RWPE2 (cell line): ENCODE measurements at regions not wholly inside any gene's neighbourhood (a gene's known extent, or its start where the extent isn't known, plus 50 kb on each side); places are given as distances from the start of the nearest gene placed in this dataset.

ENCODE experiments used
- ATAC-seq: fragments of 200-7000 bp; cut with Tn5 transposase; 3 replicates; pipeline ENCODE4 v1.9.1; 2021; ENCODE audit warnings: low read depth
- DNase-seq: peaks from one replicate; pipeline ENCODE4 v3.0.0-alpha.2; 2020; ENCODE audit warnings: low spot score
- H3K27ac ChIP-seq: fragments of 450-650 bp; 2 replicates; pipeline ENCODE4 v1.5.1; 2017; ENCODE audit warnings: mild to moderate bottlenecking; ENCODE audit not compliant: poor library complexity, severe bottlenecking
- H3K27me3 ChIP-seq: fragments of 250-450 bp; sonication (Bioruptor Pico); 2 replicates; pipeline ENCODE4 v1.5.1; 2021; ENCODE audit warnings: mild to moderate bottlenecking, moderate library complexity; ENCODE audit not compliant: insufficient read depth, poor library complexity, severe bottlenecking
- H3K36me3 ChIP-seq: fragments of 250-450 bp; sonication (Bioruptor Pico); 2 replicates; pipeline ENCODE4 v1.5.1; 2020; ENCODE audit warnings: low read depth, mild to moderate bottlenecking, moderate library complexity
- H3K4me1 ChIP-seq: fragments of 250-450 bp; sonication (Bioruptor Pico); 2 replicates; pipeline ENCODE4 v1.5.1; 2021; ENCODE audit warnings: mild to moderate bottlenecking, moderate library complexity; ENCODE audit not compliant: insufficient read depth, poor library complexity, severe bottlenecking
- H3K4me3 ChIP-seq: fragments of 250-450 bp; sonication (Bioruptor Pico); 2 replicates; pipeline ENCODE4 v1.5.1; 2021; ENCODE audit warnings: mild to moderate bottlenecking, moderate library complexity; ENCODE audit not compliant: severe bottlenecking
- H3K9me3 ChIP-seq: fragments of 250-450 bp; sonication (Bioruptor Pico); 2 replicates; pipeline ENCODE4 v1.5.1; 2021; ENCODE audit warnings: mild to moderate bottlenecking, moderate library complexity; ENCODE audit not compliant: severe bottlenecking
- CTCF ChIP-seq: fragments of 450-650 bp; IDR thresholded peaks from one replicate; pipeline ENCODE4 v1.5.1; 2017; ENCODE audit warnings: mild to moderate bottlenecking, moderate library complexity; ENCODE audit not compliant: poor library complexity, severe bottlenecking

DNA sequence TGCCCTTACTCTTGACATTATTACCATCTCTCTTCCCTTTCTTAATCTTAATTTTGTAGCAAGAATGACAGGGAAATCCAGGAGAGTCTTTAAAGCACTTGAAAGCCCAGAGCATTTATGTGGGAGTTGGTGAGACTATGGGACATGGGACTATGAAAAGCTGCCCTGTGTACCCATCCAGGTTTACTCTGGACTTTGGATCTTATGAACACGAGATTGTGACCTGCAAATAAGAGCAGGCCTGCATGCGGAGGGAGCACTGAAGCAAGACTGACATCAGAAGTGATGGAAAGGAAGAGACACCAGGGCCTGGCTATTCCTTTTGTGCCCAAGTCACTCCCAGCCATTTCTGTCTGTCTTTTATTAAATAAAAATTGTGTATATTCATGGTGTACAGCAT, 209.6 kb downstream of the NUF2 start:
- no peak overlapping the region for H3K4me3 ChIP-seq
- DNase-seq (no peak), ATAC-seq (no peak)
- no peak for TF ChIP-seq CTCF
- H3K27ac ChIP-seq = no peak overlapping the region
- no peaks in the 10 kb centered on the region for H3K4me1 ChIP-seq
- H3K27me3 ChIP-seq = no peaks in the 10 kb centered on the region
- H3K36me3 ChIP-seq = no peaks in the 10 kb centered on the region
- H3K9me3 ChIP-seq = no peaks in the 10 kb centered on the region

DNA sequence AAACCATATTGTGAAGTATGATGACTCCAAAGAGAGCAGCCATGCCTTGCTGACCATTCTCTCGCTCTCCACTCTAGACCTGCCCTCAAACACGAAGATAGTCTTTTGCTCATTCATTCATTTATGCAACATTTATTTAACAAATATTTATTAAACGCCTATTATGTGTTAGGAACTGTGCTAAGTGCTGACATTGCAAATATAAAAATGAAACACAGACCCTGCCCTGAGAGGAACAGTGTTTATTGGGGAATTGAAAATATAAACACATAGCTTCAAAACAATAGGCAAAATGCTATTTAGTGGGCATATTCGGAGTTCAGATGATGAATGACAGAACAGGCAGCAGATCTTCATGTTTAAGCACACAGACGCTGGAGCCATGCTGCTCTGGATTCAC, 213.6 kb downstream of the NUF2 start:
- no peak for ATAC-seq

DNA sequence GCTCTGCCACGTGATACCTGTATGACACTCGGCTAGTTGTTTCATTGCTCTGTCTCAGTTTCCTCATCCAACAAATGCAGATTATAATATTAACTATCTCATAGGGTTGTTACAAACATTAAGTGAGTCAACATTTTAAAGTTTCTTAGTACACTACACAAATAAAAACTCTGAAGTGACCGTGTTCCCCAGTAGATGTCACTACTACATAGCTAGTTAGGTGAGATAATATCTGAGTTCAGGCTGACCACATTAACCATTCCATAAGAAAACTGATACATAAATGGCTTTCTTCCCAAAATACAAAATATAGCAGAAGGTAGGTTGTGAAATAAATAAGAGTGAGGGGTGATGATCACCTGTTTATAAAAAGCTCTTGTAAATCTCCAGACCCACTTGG, 214.1 kb downstream of the NUF2 start:
- H3K9me3 ChIP-seq = no peaks in the 10 kb centered on the region
- no peaks in the 10 kb centered on the region for H3K4me1 ChIP-seq
- DNase-seq (no peak), ATAC-seq (no peak)
- no peak overlapping the region for H3K27ac ChIP-seq
- no peaks in the 10 kb centered on the region for H3K36me3 ChIP-seq
- no peak overlapping the region for H3K4me3 ChIP-seq
- TF ChIP-seq CTCF = peak; percentile 48
- peaks cover 10% of the 10 kb centered on the region for H3K27me3 ChIP-seq

More for the DNA sequence above, 213.6 kb downstream of the NUF2 start:
- DNase-seq = no peak
- Histone ChIP-seq H3K27me3 (peaks cover 10% of the 10 kb centered on the region), H3K9me3 (no peaks in the 10 kb centered on the region), H3K27ac (no peak overlapping the region), H3K4me1 (no peaks in the 10 kb centered on the region), H3K4me3 (no peak overlapping the region), H3K36me3 (no peaks in the 10 kb centered on the region)
- TF ChIP-seq CTCF = no peak

DNA sequence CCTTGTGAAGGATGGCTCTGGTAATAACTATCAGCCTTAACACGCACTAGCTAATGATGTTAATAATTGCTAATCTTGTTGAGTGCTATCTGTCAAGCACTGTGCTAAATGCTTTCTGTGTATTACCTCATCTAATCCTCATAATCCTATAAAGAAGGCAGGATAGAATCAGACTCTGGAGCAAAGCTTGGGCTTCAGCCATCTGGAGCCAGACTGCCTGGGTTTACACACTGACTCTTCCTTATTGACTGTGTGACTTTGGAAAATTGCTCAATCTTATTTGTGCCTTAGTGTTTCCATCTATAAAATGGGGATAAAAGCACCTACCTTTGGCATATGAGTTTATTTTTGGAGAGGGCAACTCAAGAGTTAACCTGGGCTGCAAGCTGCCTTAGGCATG, 216.1 kb downstream of the NUF2 start:
- ATAC-seq = no peak
- H3K27me3 ChIP-seq = peaks cover 10% of the 10 kb centered on the region
- TF ChIP-seq CTCF = no peak
- H3K36me3 ChIP-seq = no peaks in the 10 kb centered on the region
- no peaks in the 10 kb centered on the region for H3K4me1 ChIP-seq
- H3K9me3 ChIP-seq = no peaks in the 10 kb centered on the region
- DNase-seq = no peak
- no peak overlapping the region for H3K27ac ChIP-seq
- H3K4me3 ChIP-seq = no peak overlapping the region

DNA sequence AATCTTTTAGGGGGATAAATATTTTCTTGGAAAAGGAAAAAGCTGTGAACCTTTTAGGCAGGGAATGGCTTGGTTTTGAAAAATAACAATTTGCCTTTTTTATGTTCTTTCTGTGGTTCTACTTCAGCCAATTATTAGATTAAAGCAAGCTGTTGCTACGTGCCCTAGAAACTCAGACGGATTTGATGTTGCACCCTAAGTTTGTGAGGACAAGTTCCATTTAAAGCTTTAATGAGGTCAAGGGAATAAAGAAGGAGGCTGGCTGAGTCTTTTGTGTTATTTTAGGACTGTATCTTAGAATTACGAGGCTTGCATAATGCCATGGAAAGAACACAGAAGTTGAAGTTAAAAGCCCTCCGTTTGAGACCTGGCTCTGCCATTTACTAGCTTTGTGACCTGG, 216.9 kb downstream of the NUF2 start:
- Histone ChIP-seq H3K4me1 (no peaks in the 10 kb centered on the region), H3K27ac (no peak overlapping the region), H3K36me3 (no peaks in the 10 kb centered on the region), H3K4me3 (no peak overlapping the region), H3K27me3 (peaks cover 10% of the 10 kb centered on the region), H3K9me3 (no peaks in the 10 kb centered on the region)
- DNase-seq (no peak), ATAC-seq (no peak)
- TF ChIP-seq CTCF = no peak
